SHP77 treated with DMSO at 0.1 percent for 48 hours (cell line): ENCODE measurements at regions not wholly inside any gene's neighbourhood (a gene's known extent, or its start where the extent isn't known, plus 50 kb on each side); places are given as distances from the start of the nearest gene placed in this dataset.

Source experiments
- DNase-seq: peaks from one replicate; lab custom pipeline; 2025; lab: John Stamatoyannopoulos, UW

GRCh38 chr20:40540166-40540565, 148.9 kb downstream of the MAFB start:
- no peak for DNase-seq

- DNase-seq = no peak
Measured at GRCh38 chr20:40538131-40538530, 150.9 kb downstream of the MAFB start.

GRCh38 chr20:40536808-40537207, 152.2 kb downstream of the MAFB start:
- DNase-seq = no peak

- no peak for DNase-seq
Measured at GRCh38 chr20:40535816-40536215, 153.2 kb downstream of the MAFB start.

GRCh38 chr20:40532103-40532502, 156.9 kb downstream of the MAFB start:
- no peak for DNase-seq

- DNase-seq = no peak
Measured at GRCh38 chr20:40525351-40525750, 163.7 kb downstream of the MAFB start.

- DNase-seq = no peak
Measured at GRCh38 chr20:40524071-40524470, 165.0 kb downstream of the MAFB start.

GRCh38 chr20:40522405-40522804, 166.6 kb downstream of the MAFB start:
- DNase-seq = no peak

- no peak for DNase-seq
Measured at GRCh38 chr20:40521962-40522361, 167.1 kb downstream of the MAFB start.

GRCh38 chr20:40519918-40520317, 169.1 kb downstream of the MAFB start:
- DNase-seq = no peak

- no peak for DNase-seq
Measured at GRCh38 chr20:40512994-40513393, 176.0 kb downstream of the MAFB start.

- DNase-seq = no peak
Measured at GRCh38 chr20:40512591-40512990, 176.4 kb downstream of the MAFB start.

- no peak for DNase-seq
Measured at GRCh38 chr20:40511478-40511877, 177.6 kb downstream of the MAFB start.

- DNase-seq = no peak
Measured at GRCh38 chr20:40510622-40511021, 178.4 kb downstream of the MAFB start.

GRCh38 chr20:40508821-40509220, 180.2 kb downstream of the MAFB start:
- DNase-seq = no peak

GRCh38 chr20:40506537-40506939, 182.5 kb downstream of the MAFB start:
- no peak for DNase-seq

GRCh38 chr20:40503119-40503518, 185.9 kb downstream of the MAFB start:
- no peak for DNase-seq

GRCh38 chr20:40502576-40502975, 186.5 kb downstream of the MAFB start:
- DNase-seq = no peak

- no peak for DNase-seq
Measured at GRCh38 chr20:40499391-40499790, 189.6 kb downstream of the MAFB start.

GRCh38 chr20:40497899-40498691, 190.9 kb downstream of the MAFB start:
- no peak for DNase-seq

GRCh38 chr20:40495956-40496355, 193.1 kb downstream of the MAFB start:
- DNase-seq = no peak

- no peak for DNase-seq
Measured at GRCh38 chr20:40494248-40494647, 194.8 kb downstream of the MAFB start.

GRCh38 chr20:40493549-40493948, 195.5 kb downstream of the MAFB start:
- no peak for DNase-seq

- no peak for DNase-seq
Measured at GRCh38 chr20:40493071-40493470, 196.0 kb downstream of the MAFB start.
